Stimulated activated CD4-positive, alpha-beta T cell treated with anti-CD3 and anti-CD28 coated beads, Interleukin-1b, Interleukin-23, amount 100 ng/mL, for 1 hour (primary cell): ENCODE measurements at regions not wholly inside any gene's neighbourhood (a gene's known extent, or its start where the extent isn't known, plus 50 kb on each side); places are given as distances from the start of the nearest gene placed in this dataset.

Experiments used
- DNase-seq, 2 donors: peaks; one replicate each; pipeline ENCODE4 v3.0.0-alpha.2; 2020; ENCODE audit warnings: low read depth in 2 of 2

DNA sequence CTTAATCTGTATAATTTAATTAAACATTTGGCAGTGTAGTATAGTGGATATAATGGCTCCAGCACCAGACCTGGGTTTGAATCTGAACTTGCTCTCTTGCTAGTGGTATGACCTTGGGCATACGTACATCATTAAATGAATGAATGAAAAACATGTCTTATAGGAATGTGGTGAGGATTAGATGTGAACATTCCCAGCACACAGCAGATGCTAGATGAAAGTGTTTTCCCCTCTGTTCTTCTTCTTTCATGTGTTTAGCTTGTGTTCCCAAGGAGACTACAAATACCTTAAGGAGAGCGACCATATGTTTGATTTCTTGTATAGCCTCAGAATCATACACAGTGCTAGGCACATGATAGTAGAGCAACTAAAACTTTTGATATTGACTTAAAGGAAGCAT lies 56.5 kb downstream of the CT47B1 start:
- no peak for DNase-seq

DNA sequence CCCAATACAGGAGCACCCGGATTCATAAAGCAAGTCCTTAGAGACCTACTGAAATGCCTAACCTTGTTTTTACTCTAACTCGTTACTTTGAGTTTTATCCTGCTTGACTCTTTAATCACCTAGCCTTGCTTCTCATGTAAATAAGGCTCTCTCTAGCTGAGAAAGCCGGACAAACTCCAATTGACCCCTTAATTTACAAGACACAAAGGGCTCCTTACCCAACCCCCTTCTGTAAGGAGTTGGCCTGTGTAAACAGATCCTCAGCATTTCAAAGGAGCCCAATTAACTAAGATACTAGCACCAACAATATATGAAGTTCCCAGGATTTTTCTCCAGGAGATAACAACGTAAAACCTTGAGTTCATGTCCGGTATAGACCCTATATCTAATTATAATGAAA lies 61.7 kb downstream of the CT47B1 start:
- DNase-seq: no peak

DNA sequence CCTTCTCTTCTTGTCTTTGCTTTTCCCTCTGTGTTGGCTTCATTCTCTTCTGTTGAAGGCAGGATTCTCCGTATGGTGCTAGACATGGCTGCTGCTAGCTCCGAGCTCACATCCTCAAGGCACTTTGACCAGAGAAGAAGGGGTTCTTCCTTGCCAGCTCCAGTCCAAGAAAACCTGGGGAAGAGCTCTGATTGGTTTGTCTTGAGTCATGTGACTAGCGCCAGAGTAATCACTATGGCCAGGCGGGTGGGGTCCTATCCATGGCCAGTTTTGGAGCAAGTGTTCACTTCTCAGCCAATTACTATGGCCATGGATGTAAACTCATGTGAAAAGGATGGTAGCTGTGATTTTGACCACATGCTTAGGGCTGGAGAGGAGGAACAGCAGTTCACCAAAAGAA lies 74.2 kb downstream of the CT47B1 start:
- DNase-seq: no peak

DNA sequence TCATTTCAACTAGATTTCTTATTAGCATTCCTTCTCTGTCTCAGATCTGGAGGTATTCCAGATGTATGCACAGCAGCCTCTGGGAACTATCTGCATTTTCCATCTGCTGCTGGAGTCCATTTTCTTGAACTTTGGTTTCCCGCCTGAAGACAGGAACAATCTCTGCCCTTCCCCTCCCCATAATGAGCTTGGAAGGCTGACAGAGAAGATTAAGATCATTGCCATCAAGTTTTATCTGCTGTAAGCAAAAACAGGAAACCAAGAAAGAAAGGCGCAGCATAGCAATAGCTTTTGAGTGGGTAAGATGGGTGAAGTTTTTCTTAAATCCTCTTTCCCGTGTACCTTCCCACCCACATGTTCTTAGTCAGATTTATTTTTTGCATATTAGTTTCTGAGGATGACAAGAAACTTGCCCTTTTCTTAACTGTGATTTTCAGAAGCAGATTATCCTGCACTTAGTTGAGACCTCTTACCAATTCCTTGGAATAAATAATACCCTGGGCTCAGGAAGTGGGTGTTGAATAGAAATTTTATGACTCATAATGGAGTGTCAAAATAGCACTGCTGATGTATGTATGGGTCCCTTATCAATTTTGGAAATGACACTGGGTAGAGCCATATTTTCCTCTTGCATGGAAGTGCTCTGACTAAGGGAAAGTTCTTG lies 78.3 kb downstream of the CT47B1 start:
- no peak for DNase-seq

DNA sequence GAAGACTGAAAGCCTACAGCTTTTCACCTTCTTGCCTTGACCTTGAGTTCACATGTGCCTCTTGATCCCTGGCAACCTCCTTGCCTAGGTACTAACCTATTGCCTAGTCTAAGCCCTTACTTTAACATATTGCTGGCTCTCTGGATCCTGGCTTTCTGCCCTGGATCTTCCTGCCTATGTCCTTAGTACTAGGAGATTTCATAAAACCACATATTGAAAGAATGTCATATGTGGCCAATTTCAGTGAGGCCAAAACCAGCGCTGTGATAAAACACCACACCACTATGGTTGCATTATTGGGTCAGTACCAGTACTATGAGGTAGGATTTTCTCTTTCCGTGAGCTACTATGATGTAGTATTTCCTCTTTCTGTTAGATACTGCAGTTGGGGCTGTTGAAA lies 80.4 kb downstream of the CT47B1 start:
- no peak for DNase-seq

DNA sequence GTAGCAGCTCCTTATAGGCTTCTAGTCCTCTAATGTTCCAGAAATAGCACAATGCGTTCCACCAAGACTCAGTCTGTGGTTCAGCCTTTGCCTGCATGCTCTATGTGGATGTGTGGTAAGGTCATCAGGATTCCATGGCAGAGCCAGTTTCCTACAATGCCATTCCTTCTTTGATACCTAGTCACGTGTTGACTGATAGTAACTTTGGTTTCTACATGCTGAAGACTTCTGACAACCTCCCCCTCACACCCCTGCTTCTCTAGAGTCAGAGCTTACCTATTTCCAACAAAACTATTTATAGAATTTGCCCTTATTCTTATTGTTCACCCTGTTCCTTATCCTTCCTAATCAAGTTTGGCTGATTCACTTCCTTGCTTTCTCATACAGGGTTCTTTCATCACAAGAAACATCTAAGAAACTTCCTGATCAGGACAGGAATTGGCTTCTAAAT lies 81.1 kb downstream of the CT47B1 start:
- no peak for DNase-seq

DNA sequence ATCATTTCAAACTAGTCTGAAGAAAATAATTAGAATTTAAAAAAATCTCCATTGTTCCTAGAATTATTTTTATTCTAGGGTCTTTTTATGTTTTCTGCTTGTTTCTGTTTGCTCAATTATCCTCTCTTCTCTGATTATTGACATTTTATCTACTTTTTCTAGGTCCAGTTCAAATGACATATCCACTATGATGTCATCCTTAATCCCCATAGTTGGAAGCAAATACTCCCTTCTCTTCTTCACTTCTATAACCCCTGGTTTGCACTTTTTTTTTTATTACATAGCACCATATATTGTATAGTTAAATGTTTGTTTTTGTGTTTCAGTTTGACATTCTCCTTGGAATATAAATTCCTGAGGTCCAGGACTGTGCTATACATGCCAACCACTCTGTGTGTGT lies 82.6 kb downstream of the CT47B1 start:
- no peak for DNase-seq

DNA sequence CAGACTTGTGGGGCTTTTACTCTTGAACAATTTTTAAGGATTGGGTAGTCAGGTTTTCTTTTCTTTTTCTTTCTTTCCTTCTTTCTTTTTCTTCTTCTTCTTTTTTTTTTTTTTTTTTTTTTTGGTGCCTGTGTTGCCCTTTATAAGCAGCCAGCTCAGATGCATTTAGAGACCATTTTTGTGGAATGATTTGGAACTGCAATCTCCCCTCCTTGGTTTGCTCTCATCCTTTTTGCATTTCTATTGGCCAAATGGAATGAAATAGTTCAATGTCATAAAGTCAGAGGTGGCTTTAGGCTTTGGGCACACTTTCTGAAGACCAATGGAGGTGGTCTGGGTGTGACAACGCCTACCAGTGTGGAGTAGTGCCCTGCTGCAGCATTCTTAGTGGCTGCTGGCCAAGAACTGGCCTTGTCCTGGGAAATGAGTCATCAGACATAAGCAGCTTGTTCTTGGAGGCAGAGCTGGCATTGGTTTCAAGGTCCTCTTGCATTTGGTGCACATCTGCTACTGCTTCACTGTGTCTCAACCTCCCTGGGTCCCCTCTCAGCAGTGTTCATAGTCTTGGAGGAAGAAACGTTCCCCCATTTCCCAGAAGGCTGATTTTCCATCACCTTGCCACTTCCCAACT lies 84.5 kb downstream of the CT47B1 start:
- DNase-seq: no peak

DNA sequence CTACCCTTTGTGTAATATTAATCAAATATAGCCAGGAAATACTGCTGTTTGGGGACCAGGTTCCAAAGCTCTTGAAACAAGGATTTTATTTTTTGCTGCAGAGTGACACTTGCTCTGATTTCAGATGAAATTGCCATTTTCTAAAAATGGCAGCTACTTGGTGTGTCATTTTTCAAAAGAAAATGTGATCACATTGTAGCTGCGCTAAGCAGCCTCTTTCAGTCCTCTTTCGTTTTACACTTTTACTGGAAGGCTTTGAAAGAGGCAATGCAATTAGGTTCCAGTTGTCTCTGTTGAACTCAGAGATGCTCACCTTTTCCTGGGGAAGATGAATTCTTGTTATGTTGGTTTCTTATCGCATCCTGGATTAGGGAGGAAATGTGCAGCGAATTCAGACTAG lies 85.1 kb downstream of the CT47B1 start:
- DNase-seq: no peak

DNA sequence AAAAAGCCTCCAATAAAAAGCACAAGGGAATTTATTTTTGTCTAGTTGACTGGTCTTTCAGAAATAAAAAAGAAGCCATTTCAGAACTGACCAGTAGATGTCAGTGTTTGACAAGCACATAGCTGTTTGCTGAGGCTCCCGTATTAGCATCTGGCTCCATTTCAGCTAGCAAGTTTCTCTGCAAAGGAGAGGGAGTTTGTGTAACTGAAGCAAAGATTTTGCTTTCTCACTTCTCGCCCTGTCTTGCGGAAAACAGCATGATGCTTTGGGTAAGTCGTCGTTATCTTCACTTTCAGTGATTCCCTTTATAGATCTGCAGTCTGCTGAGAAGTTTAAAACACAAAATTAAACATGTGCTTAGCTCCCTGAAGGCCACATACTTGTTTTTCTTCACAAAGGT lies 85.5 kb downstream of the CT47B1 start:
- no peak for DNase-seq

DNA sequence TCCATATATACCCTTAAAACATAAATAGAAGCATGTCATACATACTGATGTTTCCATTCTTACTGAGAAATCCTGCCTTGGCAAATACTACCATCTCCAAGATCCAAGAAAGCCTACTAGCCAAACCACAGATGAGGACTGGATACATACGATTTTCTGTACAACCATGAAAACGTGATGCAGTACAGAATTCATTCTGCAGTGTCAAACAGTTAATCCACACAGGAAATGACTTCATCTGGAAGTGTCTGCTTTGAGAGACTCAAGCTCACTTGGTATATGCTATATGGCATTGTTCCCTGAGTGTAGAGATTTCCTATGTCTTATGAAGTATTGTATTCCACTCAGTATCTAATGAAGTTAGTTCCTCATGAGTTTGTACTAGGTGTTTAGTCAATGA lies 94.3 kb downstream of the CT47B1 start:
- DNase-seq: no peak

DNA sequence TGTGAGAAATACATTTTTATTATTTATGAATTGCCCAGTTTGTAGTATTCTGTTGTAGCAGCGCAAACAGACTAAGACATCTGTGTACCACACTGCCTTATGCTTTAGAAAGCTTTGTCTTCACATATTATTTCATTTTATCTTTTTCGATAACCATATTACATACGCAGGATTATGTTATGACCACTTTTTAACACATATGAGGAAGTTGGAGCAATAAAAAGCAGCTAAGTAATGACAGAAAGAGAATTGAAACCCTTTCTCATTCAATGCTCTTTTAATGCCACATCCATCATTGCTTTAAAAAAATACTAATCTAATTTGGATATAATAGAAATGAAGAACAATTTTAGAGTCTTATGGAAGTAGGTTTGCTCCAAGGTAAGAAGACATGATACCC lies 99.7 kb downstream of the CT47B1 start:
- DNase-seq: no peak

DNA sequence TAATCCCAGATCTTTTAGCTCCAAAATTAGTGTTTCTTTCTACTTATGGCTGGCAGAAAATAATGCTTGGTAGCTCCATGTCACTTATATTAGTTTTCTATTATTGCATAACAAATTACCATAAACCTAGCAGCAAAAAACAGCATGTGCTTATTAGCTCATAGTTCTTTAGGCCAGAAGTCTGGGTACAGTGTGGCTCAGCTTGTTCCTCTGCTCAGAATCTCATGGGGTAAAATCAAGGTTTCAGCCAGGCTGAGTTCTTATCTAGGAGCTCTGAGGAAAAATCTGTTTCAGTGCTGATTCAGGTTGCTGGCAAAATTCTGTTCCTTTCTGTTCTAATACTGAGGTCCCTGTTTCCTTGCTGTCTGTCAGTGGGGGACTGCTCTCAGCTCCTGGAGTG lies 101.1 kb downstream of the CT47B1 start:
- no peak for DNase-seq

DNA sequence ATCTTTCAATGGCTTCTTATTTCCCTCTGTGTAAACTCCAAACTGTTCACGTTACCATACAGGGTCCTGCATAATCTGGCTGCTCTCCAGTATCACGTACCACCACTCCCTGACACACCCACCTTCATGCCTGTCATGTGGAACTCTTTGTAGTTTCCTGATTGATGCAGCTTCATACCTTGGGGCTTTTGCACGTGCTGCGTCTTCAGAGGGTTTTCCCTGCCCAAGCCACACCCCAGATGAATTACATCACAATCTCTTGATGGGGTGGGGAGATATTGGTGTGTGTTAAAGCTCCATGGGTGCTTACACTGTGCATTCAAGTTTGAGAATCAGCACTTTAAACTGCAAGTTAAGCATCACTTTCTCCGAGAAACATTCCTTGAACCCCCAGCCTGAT lies 101.9 kb downstream of the CT47B1 start:
- DNase-seq: no peak

DNA sequence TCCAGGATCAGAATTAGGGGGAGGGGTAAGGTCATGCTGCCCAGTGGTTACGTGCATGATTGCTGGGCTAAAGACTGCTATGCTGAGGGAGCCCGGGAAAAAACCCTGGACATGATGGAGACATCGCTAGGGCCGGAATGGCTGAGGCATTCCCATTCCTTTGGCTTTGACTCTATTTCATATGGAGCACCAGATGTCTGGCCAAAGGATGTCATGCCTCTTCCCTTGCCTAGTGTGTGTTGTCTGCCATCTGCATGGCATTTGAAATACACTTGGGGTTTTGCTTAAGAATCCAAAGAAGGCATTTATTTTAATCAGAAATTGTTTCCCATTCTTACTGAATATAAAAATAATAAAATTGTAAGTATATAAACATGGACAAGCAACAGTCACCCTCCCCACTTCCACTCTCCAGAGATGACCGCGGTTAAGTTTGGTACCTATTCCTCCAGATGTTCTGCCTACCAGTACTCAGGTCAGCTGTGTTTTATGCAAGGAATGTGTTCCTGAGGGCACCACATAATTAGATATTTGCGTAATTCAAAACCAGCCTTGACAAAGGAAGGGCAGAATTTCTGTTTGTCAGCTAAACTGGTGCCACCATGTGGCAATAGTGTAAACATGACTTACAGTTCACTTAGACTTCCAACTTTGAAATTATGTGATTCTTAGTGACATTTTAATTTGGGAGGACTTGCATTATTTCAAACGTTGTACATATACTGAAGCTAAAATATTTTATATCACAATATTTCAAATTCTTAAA lies 105.9 kb downstream of the CT47B1 start:
- DNase-seq: no peak

DNA sequence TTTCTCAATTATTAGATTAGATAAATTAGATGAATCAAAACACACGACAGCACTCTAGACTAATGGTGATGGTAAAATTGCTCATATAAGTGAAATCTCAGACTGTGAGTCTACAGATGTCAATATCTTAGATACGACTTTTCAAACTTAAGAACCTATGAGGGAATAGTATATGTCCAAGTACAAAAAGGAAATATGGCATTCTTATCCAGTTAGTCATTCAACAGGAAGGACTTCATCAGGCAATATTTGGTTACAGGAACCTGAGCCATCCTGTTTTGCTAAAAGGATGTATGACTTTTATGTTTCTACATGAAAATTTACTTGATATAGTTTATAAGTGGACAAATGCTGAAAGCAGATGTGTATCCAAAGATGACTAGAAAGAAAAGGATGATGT lies 107.0 kb downstream of the CT47B1 start:
- DNase-seq: no peak

DNA sequence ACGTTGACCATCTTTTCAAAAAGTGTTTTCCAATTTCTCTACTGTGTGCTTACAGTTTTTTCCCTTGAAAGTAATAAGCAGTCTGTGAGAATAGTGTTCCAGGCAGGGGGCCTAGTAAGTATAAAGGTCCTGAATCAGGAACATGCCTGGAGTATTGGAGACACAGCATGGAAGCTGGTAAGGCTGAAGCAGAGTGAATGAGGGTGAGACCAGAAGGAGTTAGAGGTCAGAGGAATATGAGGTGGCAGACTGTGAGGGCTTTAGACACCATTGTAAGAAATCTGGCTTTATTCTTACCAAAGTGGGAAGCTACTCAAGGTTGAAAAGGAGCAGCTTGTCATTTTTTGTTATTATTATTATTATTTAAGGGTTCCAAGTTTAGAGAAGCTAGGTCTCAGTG lies 107.4 kb downstream of the CT47B1 start:
- no peak for DNase-seq

DNA sequence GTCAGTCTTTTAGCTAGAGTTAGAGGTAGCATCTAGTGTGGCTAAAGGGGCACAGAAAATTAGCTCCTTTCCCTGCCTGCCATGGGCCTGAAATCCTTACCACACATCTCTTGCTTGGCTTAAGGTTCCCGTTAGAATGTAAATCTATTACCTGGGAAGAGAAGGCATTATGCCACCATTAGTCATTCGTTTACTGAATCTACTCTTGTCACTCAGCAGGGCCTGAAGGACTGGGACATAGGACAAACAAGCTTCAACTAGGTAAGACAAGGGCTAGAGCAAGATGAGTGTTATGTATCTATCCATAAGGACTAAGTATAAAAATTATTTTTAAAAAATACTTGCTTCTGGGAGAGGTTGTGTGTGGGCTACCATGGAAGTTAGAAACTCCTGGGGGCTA lies 112.4 kb downstream of the CT47B1 start:
- DNase-seq: no peak

DNA sequence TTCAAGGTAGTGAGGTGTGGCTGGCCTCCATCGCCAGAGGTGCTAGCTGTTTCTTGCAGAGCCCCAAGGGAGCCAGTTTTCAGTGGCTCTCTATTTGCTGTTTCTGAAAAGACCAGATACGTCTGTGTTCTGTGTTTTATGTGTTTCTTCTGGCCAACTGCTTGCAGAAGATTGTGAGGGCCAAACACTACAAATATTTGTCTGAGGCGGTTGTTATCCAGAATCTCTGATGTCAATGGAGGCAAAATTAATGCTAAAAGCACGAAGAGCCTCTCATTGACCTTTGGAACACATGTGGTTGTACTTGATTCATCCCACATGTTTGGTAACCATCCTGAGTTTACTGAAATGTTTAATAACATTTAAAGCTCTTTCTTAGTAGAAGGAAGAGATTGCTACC lies 113.9 kb downstream of the CT47B1 start:
- DNase-seq: no peak

DNA sequence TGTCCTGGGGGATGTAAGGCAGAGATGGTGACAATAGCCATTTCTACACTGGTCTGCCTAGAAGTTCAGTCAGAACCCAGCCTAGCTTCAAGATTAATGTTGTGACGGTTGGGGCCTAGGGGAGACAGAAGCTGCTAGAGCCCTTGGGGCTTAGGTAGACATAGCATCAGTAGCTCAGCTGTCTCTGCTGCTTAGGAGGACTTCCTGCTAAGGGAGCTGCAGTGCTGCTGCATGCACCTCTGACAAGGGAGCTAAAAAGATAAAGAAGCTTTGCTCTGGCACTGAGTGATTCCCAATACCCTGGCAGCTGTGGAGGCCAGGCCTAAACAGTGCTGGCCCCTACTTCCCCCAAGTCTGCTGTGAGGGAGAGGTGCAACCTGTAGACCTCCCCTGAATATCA lies 116.0 kb downstream of the CT47B1 start:
- no peak for DNase-seq

DNA sequence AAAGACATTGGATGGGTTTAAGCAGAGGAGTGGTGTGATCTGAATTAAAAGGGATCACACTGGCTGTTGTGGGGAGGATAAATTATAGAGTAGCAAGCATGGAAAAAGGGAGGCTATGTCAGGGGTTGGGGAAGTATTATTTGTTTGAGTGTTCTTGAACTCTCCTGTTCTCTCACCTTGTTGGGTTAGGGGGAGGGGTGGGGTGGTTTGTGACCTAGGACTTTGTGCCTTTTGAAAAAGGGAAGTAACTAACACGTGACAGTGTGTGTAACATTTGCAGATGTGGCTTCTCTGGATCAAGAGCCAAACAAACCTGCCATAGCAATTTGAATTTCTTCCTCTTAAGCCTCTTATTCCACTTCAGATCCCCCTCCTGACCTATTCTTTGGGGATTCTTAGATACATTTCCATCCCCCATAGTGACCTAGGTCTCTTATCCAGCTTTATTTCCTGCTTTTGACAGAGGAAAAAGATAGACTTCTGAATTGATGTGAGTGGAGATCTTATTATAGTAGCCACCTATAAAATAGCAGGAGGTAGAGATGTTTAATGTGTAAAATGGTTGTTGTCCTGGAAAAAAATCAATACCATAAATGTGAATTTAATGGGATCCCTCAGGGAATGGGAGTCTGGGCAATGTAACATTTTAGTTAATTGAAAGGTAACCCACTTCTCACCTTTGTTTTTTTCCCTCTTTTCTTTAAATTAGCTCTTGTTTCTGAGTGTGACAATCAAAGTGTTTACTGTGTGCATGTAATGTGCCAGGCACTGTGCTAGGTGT lies 120.4 kb downstream of the CT47B1 start:
- DNase-seq: no peak
